Neutrophil (primary cell): ENCODE measurements at regions not wholly inside any gene's neighbourhood (a gene's known extent, or its start where the extent isn't known, plus 50 kb on each side); places are given as distances from the start of the nearest gene placed in this dataset.

ENCODE experiments used
- H3K27ac ChIP-seq: fragments of 200-600 bp; sonication (generic); 2 replicates; pipeline ENCODE4 v1.5.1; 2016; ENCODE audit warnings: mild to moderate bottlenecking, moderate library complexity
- H3K27me3 ChIP-seq: fragments of 200-600 bp; sonication (generic); 2 replicates; pipeline ENCODE4 v1.6.0; 2016; ENCODE audit warnings: mild to moderate bottlenecking
- H3K36me3 ChIP-seq: fragments of 200-600 bp; sonication (generic); 2 replicates; pipeline ENCODE4 v1.5.1; 2017
- H3K4me1 ChIP-seq, 2 experiments: fragments of 200-600 bp in 1 of 2; sonication (generic) in 1 of 2; 1 replicate in 1 of 2; 2 replicates in 1 of 2; pipeline versions ENCODE4 v1.5.1 to v1.6.1; 2013 to 2016; ENCODE audit warnings: low read depth in 1 of 2, low read length in 1 of 2, mild to moderate bottlenecking in 1 of 2, moderate library complexity in 1 of 2; ENCODE audit not compliant: control insufficient read depth in 1 of 2, insufficient read depth in 1 of 2
- H3K4me3 ChIP-seq, 2 experiments: fragments of 200-600 bp in 1 of 2; sonication (generic) in 1 of 2; 1 replicate in 1 of 2; 2 replicates in 1 of 2; pipeline ENCODE4 v1.5.1; 2013 to 2016; ENCODE audit warnings: low read depth in 1 of 2, low read length in 1 of 2, mild to moderate bottlenecking in 1 of 2, moderate library complexity in 1 of 2
- H3K9me3 ChIP-seq: fragments of 200-600 bp; sonication (generic); 2 replicates; pipeline ENCODE4 v1.5.1; 2016
- TF ChIP-seq, protein P1 (sequence below): fragments of 200-600 bp; sonication (generic); IDR thresholded peaks from 2 replicates; pipeline ENCODE4 v1.5.1; 2016; ENCODE audit warnings: antibody characterized with exemption

DNA sequence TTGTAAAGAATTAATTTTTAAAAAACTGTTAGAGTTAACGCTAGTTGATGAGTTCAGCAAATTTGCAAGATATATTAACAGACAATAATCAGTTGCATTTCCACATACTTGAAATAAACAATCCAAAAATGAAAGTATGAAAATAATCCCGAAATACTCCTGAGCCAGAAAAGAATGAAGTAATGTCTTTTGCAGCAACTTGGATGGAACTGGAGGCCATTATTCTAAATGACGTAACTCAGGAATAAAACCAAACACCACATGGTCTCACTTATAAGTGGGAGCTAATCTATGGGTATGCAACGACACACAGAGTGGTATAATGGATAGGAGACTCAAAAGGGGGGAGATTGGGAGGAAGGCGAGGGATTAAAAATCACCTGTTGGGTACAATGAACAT, 872.9 kb upstream of the GJE1 start:
- Histone ChIP-seq H3K36me3 (no peaks in the 10 kb centered on the region), H3K27ac (no peak overlapping the region), H3K4me3 (no peak overlapping the region), H3K9me3 (no peaks in the 10 kb centered on the region), H3K4me1 (no peaks in the 10 kb centered on the region), H3K27me3 (no peaks in the 10 kb centered on the region)
- TF ChIP-seq, protein P1, sequence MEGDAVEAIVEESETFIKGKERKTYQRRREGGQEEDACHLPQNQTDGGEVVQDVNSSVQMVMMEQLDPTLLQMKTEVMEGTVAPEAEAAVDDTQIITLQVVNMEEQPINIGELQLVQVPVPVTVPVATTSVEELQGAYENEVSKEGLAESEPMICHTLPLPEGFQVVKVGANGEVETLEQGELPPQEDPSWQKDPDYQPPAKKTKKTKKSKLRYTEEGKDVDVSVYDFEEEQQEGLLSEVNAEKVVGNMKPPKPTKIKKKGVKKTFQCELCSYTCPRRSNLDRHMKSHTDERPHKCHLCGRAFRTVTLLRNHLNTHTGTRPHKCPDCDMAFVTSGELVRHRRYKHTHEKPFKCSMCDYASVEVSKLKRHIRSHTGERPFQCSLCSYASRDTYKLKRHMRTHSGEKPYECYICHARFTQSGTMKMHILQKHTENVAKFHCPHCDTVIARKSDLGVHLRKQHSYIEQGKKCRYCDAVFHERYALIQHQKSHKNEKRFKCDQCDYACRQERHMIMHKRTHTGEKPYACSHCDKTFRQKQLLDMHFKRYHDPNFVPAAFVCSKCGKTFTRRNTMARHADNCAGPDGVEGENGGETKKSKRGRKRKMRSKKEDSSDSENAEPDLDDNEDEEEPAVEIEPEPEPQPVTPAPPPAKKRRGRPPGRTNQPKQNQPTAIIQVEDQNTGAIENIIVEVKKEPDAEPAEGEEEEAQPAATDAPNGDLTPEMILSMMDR: no peak

DNA sequence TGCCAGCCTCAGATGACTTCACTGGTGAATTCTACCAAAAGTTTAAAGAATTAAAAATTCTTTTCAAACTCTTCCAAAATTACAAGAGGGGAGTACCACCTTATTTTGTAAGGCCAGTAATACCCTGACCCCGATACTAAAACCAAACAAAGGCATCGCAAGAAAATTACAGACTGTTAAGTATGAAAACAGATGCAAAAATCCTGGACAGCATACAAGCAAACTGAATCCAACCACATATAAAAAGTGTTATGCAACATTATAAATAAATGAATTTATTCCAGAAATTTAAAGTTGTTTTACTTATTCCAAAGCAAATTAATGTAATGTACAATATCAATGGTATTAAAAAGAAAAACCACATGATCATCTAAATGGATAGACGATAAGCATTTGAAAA, 873.6 kb upstream of the GJE1 start:
- Histone ChIP-seq H3K27me3 (no peaks in the 10 kb centered on the region), H3K4me3 (no peak overlapping the region), H3K27ac (no peak overlapping the region), H3K9me3 (no peaks in the 10 kb centered on the region), H3K4me1 (no peaks in the 10 kb centered on the region), H3K36me3 (no peaks in the 10 kb centered on the region)
- TF ChIP-seq, protein P1: no peak

DNA sequence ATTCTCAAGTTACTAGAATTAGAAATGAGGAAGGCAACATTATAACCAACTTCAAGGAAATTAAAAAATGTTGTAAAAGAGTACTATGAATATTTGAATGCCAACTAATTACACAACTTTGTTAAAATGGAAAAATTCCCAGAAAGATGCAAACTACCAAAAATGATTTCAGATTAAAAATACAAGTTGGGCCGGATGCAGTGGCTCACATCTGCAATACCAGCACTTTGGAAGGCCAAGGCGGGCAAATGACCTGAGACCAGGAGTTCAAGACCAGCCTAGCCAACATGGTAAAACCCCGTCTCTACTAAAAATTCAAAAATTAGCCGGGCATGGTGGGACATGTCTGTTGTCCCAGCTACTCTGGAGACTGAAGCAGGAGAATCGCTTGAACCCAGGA, 874.2 kb upstream of the GJE1 start:
- TF ChIP-seq, protein P1: no peak
- no peaks in the 10 kb centered on the region for H3K27me3 ChIP-seq
- no peak overlapping the region for H3K4me3 ChIP-seq
- H3K27ac ChIP-seq: no peak overlapping the region
- H3K4me1 ChIP-seq: no peaks in the 10 kb centered on the region
- H3K9me3 ChIP-seq: no peaks in the 10 kb centered on the region
- H3K36me3 ChIP-seq: no peaks in the 10 kb centered on the region

DNA sequence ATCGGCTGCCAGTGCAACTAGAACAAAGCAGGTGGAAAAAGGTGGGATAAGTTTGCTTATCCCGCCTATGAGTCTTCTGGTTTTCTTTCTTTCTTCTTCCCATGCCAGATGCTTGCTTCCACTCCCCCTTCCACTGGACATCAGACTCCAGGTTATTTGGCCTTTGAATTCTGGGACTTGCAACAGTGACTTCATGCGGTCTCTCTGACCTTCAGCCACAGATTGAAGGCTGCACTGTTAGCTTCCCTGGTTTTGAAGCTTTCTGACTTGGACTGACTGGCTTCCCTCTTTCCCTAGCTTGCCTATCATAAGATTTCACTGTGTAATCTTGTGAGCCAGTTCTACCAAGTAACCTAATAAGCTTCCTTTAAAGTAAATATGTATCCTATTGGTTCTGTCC, 878.4 kb upstream of the GJE1 start:
- Histone ChIP-seq H3K27me3 (no peaks in the 10 kb centered on the region), H3K27ac (no peak overlapping the region), H3K9me3 (no peaks in the 10 kb centered on the region), H3K4me1 (no peaks in the 10 kb centered on the region), H3K36me3 (no peaks in the 10 kb centered on the region), H3K4me3 (no peak overlapping the region)
- TF ChIP-seq, protein P1: no peak

DNA sequence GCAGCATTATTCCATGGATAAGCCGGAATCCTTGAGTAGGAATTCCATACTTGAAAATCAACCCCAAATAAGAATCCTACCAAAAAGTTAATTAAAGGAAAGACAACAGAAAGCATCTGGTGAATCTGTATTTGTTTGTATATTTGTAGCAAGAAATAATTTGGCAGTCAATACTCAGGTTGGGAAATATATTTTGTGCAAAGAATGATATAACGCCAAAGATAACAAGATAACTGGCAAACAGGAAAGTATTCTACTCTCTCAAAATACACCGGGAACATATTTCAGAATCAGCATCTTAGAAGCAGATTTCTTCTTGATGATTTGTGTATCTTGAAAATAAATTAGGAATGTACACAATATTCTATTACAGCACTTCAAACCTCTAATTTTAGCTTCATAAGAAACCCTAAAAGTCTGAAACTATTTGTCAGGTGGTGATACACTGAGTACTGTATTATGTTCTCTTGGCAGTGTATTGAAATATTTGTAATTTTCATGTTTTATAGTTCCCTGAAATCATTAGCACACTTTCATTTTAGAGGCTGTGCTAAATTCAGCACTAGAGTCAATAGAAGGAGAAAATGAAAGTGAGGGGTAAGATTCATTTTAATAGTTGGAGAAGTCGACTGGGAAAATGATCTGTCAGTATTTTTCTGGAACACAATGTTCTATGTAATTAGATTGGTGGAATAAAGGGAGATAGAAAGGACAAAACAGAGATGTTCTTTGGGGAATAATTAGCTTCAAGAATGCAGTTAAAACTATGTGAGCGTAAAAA, 879.7 kb upstream of the GJE1 start:
- Histone ChIP-seq H3K4me3 (no peak overlapping the region), H3K4me1 (no peaks in the 10 kb centered on the region), H3K27ac (no peak overlapping the region), H3K9me3 (no peaks in the 10 kb centered on the region), H3K36me3 (no peaks in the 10 kb centered on the region), H3K27me3 (no peaks in the 10 kb centered on the region)
- TF ChIP-seq, protein P1: no peak
